ENCODE measurements at regions not wholly inside any gene's neighbourhood (a gene's known extent, or its start where the extent isn't known, plus 50 kb on each side); places are given as distances from the start of the nearest gene placed in this dataset.

GRCh38 chr1:10848109-10848684, 51.8 kb upstream of the CASZ1 start:
- no peak for DNase-seq

GRCh38 chr1:10850026-10850425, 53.6 kb upstream of the CASZ1 start:
- no peak for DNase-seq

GRCh38 chr1:10851024-10852013, 54.9 kb upstream of the CASZ1 start:
- no peak for DNase-seq

GRCh38 chr1:10852018-10852417, 55.6 kb upstream of the CASZ1 start:
- DNase-seq = no peak

- no peak for DNase-seq
These were observed 56.0 kb upstream of the CASZ1 start for GRCh38 chr1:10852486-10852885.

GRCh38 chr1:10852998-10853520, 56.6 kb upstream of the CASZ1 start:
- no peak for DNase-seq

- DNase-seq = no peak
These were observed 57.3 kb upstream of the CASZ1 start for GRCh38 chr1:10853701-10854100.

- DNase-seq = no peak
These were observed 58.5 kb upstream of the CASZ1 start for GRCh38 chr1:10854856-10855459.

GRCh38 chr1:10856176-10856683, 59.8 kb upstream of the CASZ1 start:
- no peak for DNase-seq

GRCh38 chr1:10856863-10857598, 60.6 kb upstream of the CASZ1 start:
- DNase-seq = no peak

GRCh38 chr1:10857687-10858086, 61.2 kb upstream of the CASZ1 start:
- no peak for DNase-seq

GRCh38 chr1:10860218-10860617, 63.8 kb upstream of the CASZ1 start:
- DNase-seq = no peak

GRCh38 chr1:10860682-10861081, 64.2 kb upstream of the CASZ1 start:
- no peak for DNase-seq

- DNase-seq = no peak
These were observed 65.4 kb upstream of the CASZ1 start for GRCh38 chr1:10861822-10862221.

GRCh38 chr1:10862743-10863335, 66.4 kb upstream of the CASZ1 start:
- no peak for DNase-seq

- no peak for DNase-seq
These were observed 67.4 kb upstream of the CASZ1 start for GRCh38 chr1:10863886-10864285.

GRCh38 chr1:10864776-10865175, 68.3 kb upstream of the CASZ1 start:
- DNase-seq = no peak

GRCh38 chr1:10865518-10866320, 69.3 kb upstream of the CASZ1 start:
- no peak for DNase-seq

GRCh38 chr1:10866321-10867093, 70.1 kb upstream of the CASZ1 start:
- no peak for DNase-seq

GRCh38 chr1:10867138-10867721, 70.8 kb upstream of the CASZ1 start:
- peak; percentile 55 for DNase-seq

All from hindlimb muscle (tissue), 1 donor.